Neural cell (in vitro differentiated cells): ENCODE measurements at regions not wholly inside any gene's neighbourhood (a gene's known extent, or its start where the extent isn't known, plus 50 kb on each side); places are given as distances from the start of the nearest gene placed in this dataset.

ENCODE experiments used
- H2AFZ ChIP-seq: fragments of 200-600, 300-800 bp; sonication (generic), shearing (Covaris generic); 2 replicates; pipeline ENCODE4 v1.6.0; 2014; ENCODE audit warnings: low read depth, mild to moderate bottlenecking, antibody characterized with exemption, low read length, moderate library complexity
- H3F3A ChIP-seq: fragments of 200-600 bp; shearing (Covaris generic); 2 replicates; pipeline ENCODE4 v1.6.1; 2016; ENCODE audit warnings: mild to moderate bottlenecking, moderate library complexity, mixed read lengths, antibody characterized with exemption, low read length; ENCODE audit not compliant: insufficient read depth, poor library complexity, severe bottlenecking
- H3K27ac ChIP-seq: fragments of 200-600, 300-800 bp; sonication (generic), shearing (Covaris generic); 2 replicates; pipeline ENCODE4 v1.5.1; 2014; ENCODE audit warnings: mild to moderate bottlenecking, low read length, moderate library complexity
- H3K27me3 ChIP-seq: fragments of 300-800, 200-600 bp; sonication (generic), shearing (Covaris generic); 2 replicates; pipeline ENCODE4 v1.6.0; 2014; ENCODE audit warnings: mild to moderate bottlenecking, low read depth, low read length, moderate library complexity; ENCODE audit not compliant: insufficient read depth
- H3K36me3 ChIP-seq: fragments of 300-800, 200-600 bp; sonication (generic), shearing (Covaris generic); 2 replicates; pipeline ENCODE4 v1.5.1; 2014; ENCODE audit warnings: mild to moderate bottlenecking, antibody characterized with exemption, low read length, moderate library complexity; ENCODE audit not compliant: insufficient read depth
- H3K4me2 ChIP-seq: fragments of 300-800, 200-600 bp; sonication (generic), shearing (Covaris generic); 2 replicates; pipeline ENCODE4 v1.6.0; 2014; ENCODE audit warnings: mild to moderate bottlenecking, low read length
- H3K4me3 ChIP-seq: fragments of 300-800, 200-600 bp; sonication (generic), shearing (Covaris generic); 2 replicates; pipeline ENCODE4 v1.5.1; 2014; ENCODE audit warnings: mild to moderate bottlenecking, low read length, moderate library complexity
- H3K79me2 ChIP-seq: fragments of 200-600 bp; shearing (Covaris generic); replicated peaks from 2 replicates; pipeline ENCODE4 v1.6.0; 2014; ENCODE audit warnings: mild to moderate bottlenecking, low read length, moderate library complexity; ENCODE audit not compliant: insufficient read depth
- H3K9ac ChIP-seq: fragments of 300-800, 200-600 bp; sonication (generic), shearing (Covaris generic); 2 replicates; pipeline ENCODE4 v1.6.1; 2016; ENCODE audit warnings: mild to moderate bottlenecking, low read length, mixed read lengths
- H3K9me2 ChIP-seq: fragments of 200-600 bp; shearing (Covaris generic); 2 replicates; pipeline ENCODE4 v1.6.1; 2016; ENCODE audit warnings: mild to moderate bottlenecking, low read length, mixed read lengths; ENCODE audit not compliant: insufficient read depth
- H3K9me3 ChIP-seq: fragments of 200-600, 300-800 bp; sonication (generic), shearing (Covaris generic); 2 replicates; pipeline ENCODE4 v1.6.1; 2016; ENCODE audit warnings: mild to moderate bottlenecking, mixed run types, low read length, moderate library complexity, mixed read lengths
- H4K20me1 ChIP-seq: fragments of 200-600 bp; shearing (Covaris generic); 2 replicates; pipeline ENCODE4 v1.6.1; 2016; ENCODE audit warnings: mild to moderate bottlenecking, mixed run types; ENCODE audit not compliant: insufficient read depth
- EP300 ChIP-seq: fragments of 450-650 bp; conservative IDR thresholded peaks from 2 replicates; pipeline ENCODE4 v1.6.1; 2014; ENCODE audit warnings: antibody characterized with exemption, mild to moderate bottlenecking, moderate library complexity; ENCODE audit not compliant: poor library complexity, severe bottlenecking
- EZH2 ChIP-seq: fragments of 200-600, 300-800 bp; shearing (Covaris generic), sonication (generic); IDR thresholded peaks from 2 replicates; pipeline ENCODE4 v1.6.1; 2014; ENCODE audit warnings: antibody characterized with exemption, low read length, borderline replicate concordance, mild to moderate bottlenecking; ENCODE audit not compliant: insufficient read depth, poor library complexity, severe bottlenecking
- MXI1 ChIP-seq: fragments of 450-650 bp; conservative IDR thresholded peaks from 2 replicates; pipeline ENCODE4 v1.6.1; 2014; ENCODE audit warnings: antibody characterized with exemption, mild to moderate bottlenecking; ENCODE audit not compliant: poor library complexity, severe bottlenecking
- POLR2AphosphoS5 ChIP-seq: IDR thresholded peaks from 2 replicates; pipeline ENCODE4 v1.6.1; 2012
- RAD21 ChIP-seq: fragments of 450-650 bp; conservative IDR thresholded peaks from 2 replicates; pipeline ENCODE4 v1.6.1; 2014; ENCODE audit warnings: antibody characterized with exemption, mild to moderate bottlenecking, moderate library complexity
- SMC3 ChIP-seq: fragments of 450-650 bp; conservative IDR thresholded peaks from 2 replicates; pipeline ENCODE4 v1.6.1; 2014; ENCODE audit warnings: antibody characterized with exemption, mild to moderate bottlenecking, moderate library complexity; ENCODE audit not compliant: poor library complexity
- TAF1 ChIP-seq: IDR thresholded peaks from 2 replicates; pipeline ENCODE4 v1.6.1; 2012; ENCODE audit warnings: low read depth
- TF ChIP-seq, protein P1 (sequence below): fragments of 450-650 bp; IDR thresholded peaks from 2 replicates; pipeline ENCODE4 v1.5.1; 2014; ENCODE audit warnings: antibody characterized with exemption, mild to moderate bottlenecking, moderate library complexity; ENCODE audit not compliant: poor library complexity, severe bottlenecking
- TF ChIP-seq, protein P2 (sequence below): IDR thresholded peaks from 2 replicates; pipeline ENCODE4 v1.6.1; 2012; ENCODE audit warnings: borderline replicate concordance

DNA sequence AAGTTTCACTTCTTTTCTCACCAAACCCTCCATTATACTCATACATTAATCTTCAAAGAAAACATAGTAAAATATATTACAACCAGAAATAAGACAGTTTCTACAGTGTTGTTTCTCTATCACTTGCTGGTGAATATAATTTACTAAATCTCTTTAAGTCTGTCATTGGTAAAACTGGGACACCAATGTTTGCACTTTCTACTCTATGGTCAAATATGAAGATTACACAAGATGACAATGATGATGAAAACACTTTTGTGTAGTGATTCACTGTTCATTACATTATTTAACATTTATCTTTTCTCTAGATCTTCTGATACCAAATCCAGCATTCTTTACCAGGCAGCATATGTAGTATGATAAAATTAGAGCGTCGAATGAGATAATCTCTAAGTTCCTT lies 459.1 kb downstream of the DMAC1 start:
- H3K9me2 ChIP-seq: no peaks in the 10 kb centered on the region
- TF ChIP-seq SMC3 (no peak), TAF1 (no peak), MXI1 (no peak)
- TF ChIP-seq, protein P1, sequence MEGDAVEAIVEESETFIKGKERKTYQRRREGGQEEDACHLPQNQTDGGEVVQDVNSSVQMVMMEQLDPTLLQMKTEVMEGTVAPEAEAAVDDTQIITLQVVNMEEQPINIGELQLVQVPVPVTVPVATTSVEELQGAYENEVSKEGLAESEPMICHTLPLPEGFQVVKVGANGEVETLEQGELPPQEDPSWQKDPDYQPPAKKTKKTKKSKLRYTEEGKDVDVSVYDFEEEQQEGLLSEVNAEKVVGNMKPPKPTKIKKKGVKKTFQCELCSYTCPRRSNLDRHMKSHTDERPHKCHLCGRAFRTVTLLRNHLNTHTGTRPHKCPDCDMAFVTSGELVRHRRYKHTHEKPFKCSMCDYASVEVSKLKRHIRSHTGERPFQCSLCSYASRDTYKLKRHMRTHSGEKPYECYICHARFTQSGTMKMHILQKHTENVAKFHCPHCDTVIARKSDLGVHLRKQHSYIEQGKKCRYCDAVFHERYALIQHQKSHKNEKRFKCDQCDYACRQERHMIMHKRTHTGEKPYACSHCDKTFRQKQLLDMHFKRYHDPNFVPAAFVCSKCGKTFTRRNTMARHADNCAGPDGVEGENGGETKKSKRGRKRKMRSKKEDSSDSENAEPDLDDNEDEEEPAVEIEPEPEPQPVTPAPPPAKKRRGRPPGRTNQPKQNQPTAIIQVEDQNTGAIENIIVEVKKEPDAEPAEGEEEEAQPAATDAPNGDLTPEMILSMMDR: no peak
- TF ChIP-seq, protein P2, sequence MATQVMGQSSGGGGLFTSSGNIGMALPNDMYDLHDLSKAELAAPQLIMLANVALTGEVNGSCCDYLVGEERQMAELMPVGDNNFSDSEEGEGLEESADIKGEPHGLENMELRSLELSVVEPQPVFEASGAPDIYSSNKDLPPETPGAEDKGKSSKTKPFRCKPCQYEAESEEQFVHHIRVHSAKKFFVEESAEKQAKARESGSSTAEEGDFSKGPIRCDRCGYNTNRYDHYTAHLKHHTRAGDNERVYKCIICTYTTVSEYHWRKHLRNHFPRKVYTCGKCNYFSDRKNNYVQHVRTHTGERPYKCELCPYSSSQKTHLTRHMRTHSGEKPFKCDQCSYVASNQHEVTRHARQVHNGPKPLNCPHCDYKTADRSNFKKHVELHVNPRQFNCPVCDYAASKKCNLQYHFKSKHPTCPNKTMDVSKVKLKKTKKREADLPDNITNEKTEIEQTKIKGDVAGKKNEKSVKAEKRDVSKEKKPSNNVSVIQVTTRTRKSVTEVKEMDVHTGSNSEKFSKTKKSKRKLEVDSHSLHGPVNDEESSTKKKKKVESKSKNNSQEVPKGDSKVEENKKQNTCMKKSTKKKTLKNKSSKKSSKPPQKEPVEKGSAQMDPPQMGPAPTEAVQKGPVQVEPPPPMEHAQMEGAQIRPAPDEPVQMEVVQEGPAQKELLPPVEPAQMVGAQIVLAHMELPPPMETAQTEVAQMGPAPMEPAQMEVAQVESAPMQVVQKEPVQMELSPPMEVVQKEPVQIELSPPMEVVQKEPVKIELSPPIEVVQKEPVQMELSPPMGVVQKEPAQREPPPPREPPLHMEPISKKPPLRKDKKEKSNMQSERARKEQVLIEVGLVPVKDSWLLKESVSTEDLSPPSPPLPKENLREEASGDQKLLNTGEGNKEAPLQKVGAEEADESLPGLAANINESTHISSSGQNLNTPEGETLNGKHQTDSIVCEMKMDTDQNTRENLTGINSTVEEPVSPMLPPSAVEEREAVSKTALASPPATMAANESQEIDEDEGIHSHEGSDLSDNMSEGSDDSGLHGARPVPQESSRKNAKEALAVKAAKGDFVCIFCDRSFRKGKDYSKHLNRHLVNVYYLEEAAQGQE: no peak
- H3K36me3 ChIP-seq: no peaks in the 10 kb centered on the region
- no peaks in the 10 kb centered on the region for H4K20me1 ChIP-seq
- no peaks in the 10 kb centered on the region for H3K27me3 ChIP-seq
- no peak overlapping the region for H3K4me3 ChIP-seq
- H2AFZ ChIP-seq: no peak overlapping the region
- no peaks in the 10 kb centered on the region for H3K9me3 ChIP-seq
- no peaks in the 10 kb centered on the region for H3K79me2 ChIP-seq
- H3K27ac ChIP-seq: no peak overlapping the region
- H3K4me2 ChIP-seq: no peak overlapping the region
- no peak overlapping the region for H3K9ac ChIP-seq
- H3F3A ChIP-seq: no peaks in the 10 kb centered on the region

DNA sequence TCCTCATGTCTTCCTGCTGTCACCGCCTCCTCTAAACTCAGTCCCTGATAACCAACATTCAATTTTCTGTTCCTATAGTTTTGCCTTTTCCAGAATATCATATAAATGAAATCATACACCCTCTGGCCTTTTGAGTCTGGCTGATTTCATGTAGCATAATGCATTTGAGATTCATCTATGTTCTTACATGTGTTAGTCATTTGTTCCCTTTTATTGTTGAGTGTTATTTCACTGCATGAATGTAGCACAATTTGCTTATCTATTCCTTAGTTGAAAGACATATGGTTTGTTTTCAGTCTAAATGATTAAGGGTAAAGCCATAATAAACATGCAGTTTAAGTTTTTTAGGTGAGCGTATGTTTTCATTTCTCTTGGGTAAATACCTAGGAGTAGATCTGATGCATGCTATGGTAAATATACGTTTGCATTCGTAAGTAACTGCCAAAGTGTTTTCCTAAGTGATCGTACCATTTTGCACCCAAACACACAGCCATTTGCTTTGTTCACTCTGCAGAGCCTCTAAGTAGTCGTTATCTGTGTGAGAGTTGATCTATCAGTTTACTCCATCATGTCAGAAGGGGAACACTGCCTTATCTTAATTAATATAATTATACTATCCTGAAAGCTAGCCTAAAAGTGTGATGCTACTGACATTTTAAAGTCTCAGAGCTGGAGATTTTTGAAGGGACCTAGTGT lies 460.8 kb downstream of the DMAC1 start:
- no peaks in the 10 kb centered on the region for H3F3A ChIP-seq
- no peaks in the 10 kb centered on the region for H3K9me2 ChIP-seq
- no peak overlapping the region for H3K4me2 ChIP-seq
- H3K27ac ChIP-seq: no peak overlapping the region
- no peak overlapping the region for H3K9ac ChIP-seq
- TF ChIP-seq RAD21: no peak
- TF ChIP-seq SMC3: no peak
- no peak for TF ChIP-seq EZH2
- TF ChIP-seq, protein P2: no peak
- TF ChIP-seq POLR2AphosphoS5: no peak
- TF ChIP-seq EP300: no peak
- TF ChIP-seq, protein P1: no peak
- no peak for TF ChIP-seq MXI1
- no peak for TF ChIP-seq TAF1
- H2AFZ ChIP-seq: no peak overlapping the region
- no peak overlapping the region for H3K4me3 ChIP-seq
- no peaks in the 10 kb centered on the region for H4K20me1 ChIP-seq
- no peaks in the 10 kb centered on the region for H3K79me2 ChIP-seq
- no peaks in the 10 kb centered on the region for H3K9me3 ChIP-seq
- no peaks in the 10 kb centered on the region for H3K36me3 ChIP-seq
- no peaks in the 10 kb centered on the region for H3K27me3 ChIP-seq
